Left ventricle myocardium inferior (tissue), 1 donor: ENCODE measurements at regions not wholly inside any gene's neighbourhood (a gene's known extent, or its start where the extent isn't known, plus 50 kb on each side); places are given as distances from the start of the nearest gene placed in this dataset.

Experiments used
- DNase-seq: peaks from one replicate; pipeline ENCODE4 v3.0.0-alpha.2; 2020
- H3K27ac ChIP-seq: fragments of 200-600 bp; replicated peaks from 2 replicates; pipeline ENCODE4 v1.8.0; 2021
- H3K27me3 ChIP-seq: fragments of 200-600 bp; 2 replicates; pipeline ENCODE4 v1.8.0; 2021; ENCODE audit warnings: low read depth
- H3K36me3 ChIP-seq: fragments of 200-600 bp; 2 replicates; pipeline ENCODE4 v1.8.0; 2021
- H3K4me1 ChIP-seq: fragments of 200-600 bp; 2 replicates; pipeline ENCODE4 v1.8.0; 2021
- H3K4me3 ChIP-seq: fragments of 200-600 bp; 2 replicates; pipeline ENCODE4 v1.8.0; 2021; ENCODE audit warnings: mild to moderate bottlenecking, moderate library complexity
- H3K9me3 ChIP-seq: fragments of 200-600 bp; replicated peaks from 2 replicates; pipeline ENCODE4 v1.8.0; 2021
- intact Hi-C: fragments of 100-400 bp; cut with micrococcal nuclease; formaldehyde crosslinking; loops from one replicate; pipeline ENCODE4 v1.11.0; 2022
- TF ChIP-seq, protein P1 (sequence below): fragments of 200-600 bp; IDR thresholded peaks from 2 replicates; pipeline ENCODE4 v1.8.0; 2021; ENCODE audit warnings: antibody characterized with exemption, mild to moderate bottlenecking, borderline replicate concordance
- donor health status: DM: no; HTN: yes; CAD: no; lungs with severe emphysema.

- Histone ChIP-seq H3K9me3 (peaks cover 24% of the 10 kb centered on the region), H3K27me3 (no peaks in the 10 kb centered on the region), H3K27ac (no peak overlapping the region), H3K4me1 (no peaks in the 10 kb centered on the region), H3K36me3 (no peaks in the 10 kb centered on the region), H3K4me3 (no peak overlapping the region)
- no peak for DNase-seq
- TF ChIP-seq, protein P1, sequence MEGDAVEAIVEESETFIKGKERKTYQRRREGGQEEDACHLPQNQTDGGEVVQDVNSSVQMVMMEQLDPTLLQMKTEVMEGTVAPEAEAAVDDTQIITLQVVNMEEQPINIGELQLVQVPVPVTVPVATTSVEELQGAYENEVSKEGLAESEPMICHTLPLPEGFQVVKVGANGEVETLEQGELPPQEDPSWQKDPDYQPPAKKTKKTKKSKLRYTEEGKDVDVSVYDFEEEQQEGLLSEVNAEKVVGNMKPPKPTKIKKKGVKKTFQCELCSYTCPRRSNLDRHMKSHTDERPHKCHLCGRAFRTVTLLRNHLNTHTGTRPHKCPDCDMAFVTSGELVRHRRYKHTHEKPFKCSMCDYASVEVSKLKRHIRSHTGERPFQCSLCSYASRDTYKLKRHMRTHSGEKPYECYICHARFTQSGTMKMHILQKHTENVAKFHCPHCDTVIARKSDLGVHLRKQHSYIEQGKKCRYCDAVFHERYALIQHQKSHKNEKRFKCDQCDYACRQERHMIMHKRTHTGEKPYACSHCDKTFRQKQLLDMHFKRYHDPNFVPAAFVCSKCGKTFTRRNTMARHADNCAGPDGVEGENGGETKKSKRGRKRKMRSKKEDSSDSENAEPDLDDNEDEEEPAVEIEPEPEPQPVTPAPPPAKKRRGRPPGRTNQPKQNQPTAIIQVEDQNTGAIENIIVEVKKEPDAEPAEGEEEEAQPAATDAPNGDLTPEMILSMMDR: no peak
- intact Hi-C loops: no loop called here
Observed at GRCh38 chr19:23565256-23565655, 121.8 kb downstream of the ZNF675 start.

DNA sequence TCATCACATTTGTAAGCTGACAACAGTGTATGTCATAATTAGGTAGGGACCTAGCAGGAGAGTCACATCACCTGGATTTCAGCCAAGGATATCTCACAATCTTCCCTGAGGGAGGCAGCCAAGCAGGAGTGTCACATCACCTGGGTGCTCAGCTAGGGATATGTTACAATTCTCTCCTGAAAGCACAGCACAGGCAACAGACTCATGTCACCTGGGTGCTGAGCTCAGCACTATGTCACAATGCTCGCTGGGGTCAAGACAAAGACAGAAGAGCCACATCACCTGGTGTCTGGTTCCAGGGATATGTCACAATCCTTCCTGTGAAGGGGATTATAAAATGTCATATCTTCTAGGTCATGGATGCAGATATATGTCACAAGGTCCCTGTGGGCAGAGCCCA lies 123.7 kb downstream of the ZNF675 start:
- TF ChIP-seq, protein P1: no peak
- Histone ChIP-seq H3K27ac (no peak overlapping the region), H3K9me3 (peaks cover 6% of the 10 kb centered on the region)

GRCh38 chr19:23561341-23561740 lies 125.7 kb downstream of the ZNF675 start:
- no peak for DNase-seq
- TF ChIP-seq, protein P1: no peak
- no peaks in the 10 kb centered on the region for H3K27me3 ChIP-seq

More for the DNA sequence above, 123.7 kb downstream of the ZNF675 start:
- no peak for DNase-seq
- Histone ChIP-seq H3K4me3 (no peak overlapping the region), H3K27me3 (no peaks in the 10 kb centered on the region), H3K4me1 (no peaks in the 10 kb centered on the region), H3K36me3 (no peaks in the 10 kb centered on the region)
- intact Hi-C loops: no loop called here

GRCh38 chr19:23560051-23560450 lies 127.0 kb downstream of the ZNF675 start:
- no peak for DNase-seq
- H3K9me3 ChIP-seq: no peaks in the 10 kb centered on the region
- H3K4me1 ChIP-seq: no peaks in the 10 kb centered on the region
- no peak overlapping the region for H3K27ac ChIP-seq
- TF ChIP-seq, protein P1: no peak
- intact Hi-C loops: no loop called here
- H3K4me3 ChIP-seq: no peak overlapping the region
- no peaks in the 10 kb centered on the region for H3K27me3 ChIP-seq
- H3K36me3 ChIP-seq: no peaks in the 10 kb centered on the region

More at GRCh38 chr19:23561341-23561740, 125.7 kb downstream of the ZNF675 start:
- Histone ChIP-seq H3K9me3 (no peaks in the 10 kb centered on the region), H3K36me3 (no peaks in the 10 kb centered on the region), H3K4me3 (no peak overlapping the region), H3K4me1 (no peaks in the 10 kb centered on the region), H3K27ac (no peak overlapping the region)
- intact Hi-C loops: no loop called here

DNA sequence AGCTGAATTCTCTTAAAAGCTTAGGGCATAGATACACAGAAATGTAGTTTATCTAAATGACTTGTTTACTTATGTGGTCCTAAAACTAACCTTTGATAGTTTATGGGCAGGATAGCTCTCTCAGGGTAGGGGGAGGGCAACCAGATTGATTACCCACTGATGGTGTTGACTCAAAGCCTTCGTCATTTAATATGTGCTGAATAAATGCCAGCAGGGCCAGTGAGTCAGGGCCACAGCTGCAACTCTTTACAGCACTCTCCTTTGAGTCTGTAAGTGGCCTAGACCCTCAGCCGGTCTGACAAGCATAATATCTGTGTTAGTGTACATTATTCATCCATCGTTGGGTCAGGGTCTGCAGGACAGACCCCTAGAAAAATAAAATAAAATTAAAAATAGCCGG lies 128.5 kb downstream of the ZNF675 start:
- no peaks in the 10 kb centered on the region for H3K27me3 ChIP-seq
- no peaks in the 10 kb centered on the region for H3K9me3 ChIP-seq
- H3K27ac ChIP-seq: no peak overlapping the region
- no peak for DNase-seq
- no peak overlapping the region for H3K4me3 ChIP-seq
- intact Hi-C loops: no loop called here
- H3K36me3 ChIP-seq: no peaks in the 10 kb centered on the region
- no peaks in the 10 kb centered on the region for H3K4me1 ChIP-seq
- TF ChIP-seq, protein P1: no peak

- DNase-seq: no peak
- no peaks in the 10 kb centered on the region for H3K36me3 ChIP-seq
- H3K4me1 ChIP-seq: no peaks in the 10 kb centered on the region
- no peak overlapping the region for H3K4me3 ChIP-seq
- H3K27me3 ChIP-seq: no peaks in the 10 kb centered on the region
- TF ChIP-seq, protein P1: no peak
- no peaks in the 10 kb centered on the region for H3K9me3 ChIP-seq
- H3K27ac ChIP-seq: no peak overlapping the region
- intact Hi-C loops: no loop called here
Observed at GRCh38 chr19:23557381-23557780, 129.6 kb downstream of the ZNF675 start.
